Gastrocnemius medialis (tissue), 4 donors: ENCODE measurements at regions not wholly inside any gene's neighbourhood (a gene's known extent, or its start where the extent isn't known, plus 50 kb on each side); places are given as distances from the start of the nearest gene placed in this dataset.

ENCODE experiments used
- POLR2A ChIP-seq, 2 donors: fragments of 450-650 bp; IDR thresholded peaks; one replicate each; pipeline ENCODE4 v1.6.1; 2017; ENCODE audit warnings: antibody characterized with exemption in 2 of 2, mild to moderate bottlenecking in 2 of 2, moderate library complexity in 2 of 2
- TF ChIP-seq, protein P1 (sequence below), 5 experiments: fragments of 450-650 bp in 3 of 5; fragments of 200-600 bp in 2 of 5; sonication (generic) in 2 of 5; IDR thresholded peaks in 4 of 5; conservative IDR thresholded peaks in 1 of 5; 1 replicate in 4 of 5; 2 replicates in 1 of 5; pipeline ENCODE4 v1.5.1; 2016 to 2019; ENCODE audit warnings: antibody characterized with exemption in 5 of 5, mild to moderate bottlenecking in 3 of 5, moderate library complexity in 3 of 5

DNA sequence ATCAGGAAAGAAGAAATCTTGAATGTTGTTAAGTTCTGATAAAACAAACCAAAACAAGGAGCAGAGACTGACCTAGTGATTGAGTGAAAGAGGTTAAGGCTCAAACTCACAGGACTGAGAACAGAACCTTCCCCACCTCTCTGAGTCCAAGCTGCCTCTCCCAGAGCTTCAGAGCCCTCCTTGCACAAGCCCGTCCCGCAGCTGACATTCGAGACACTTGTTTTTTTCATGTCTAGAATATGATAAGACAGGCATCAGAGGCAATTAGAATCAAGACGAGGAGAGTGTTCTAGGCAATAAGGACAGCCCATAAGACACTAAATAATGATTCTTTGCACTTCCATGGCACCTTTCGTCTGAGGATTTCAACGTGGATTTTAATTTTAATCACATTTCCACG lies 140.6 kb downstream of the PXDC1 start:
- TF ChIP-seq, protein P1, sequence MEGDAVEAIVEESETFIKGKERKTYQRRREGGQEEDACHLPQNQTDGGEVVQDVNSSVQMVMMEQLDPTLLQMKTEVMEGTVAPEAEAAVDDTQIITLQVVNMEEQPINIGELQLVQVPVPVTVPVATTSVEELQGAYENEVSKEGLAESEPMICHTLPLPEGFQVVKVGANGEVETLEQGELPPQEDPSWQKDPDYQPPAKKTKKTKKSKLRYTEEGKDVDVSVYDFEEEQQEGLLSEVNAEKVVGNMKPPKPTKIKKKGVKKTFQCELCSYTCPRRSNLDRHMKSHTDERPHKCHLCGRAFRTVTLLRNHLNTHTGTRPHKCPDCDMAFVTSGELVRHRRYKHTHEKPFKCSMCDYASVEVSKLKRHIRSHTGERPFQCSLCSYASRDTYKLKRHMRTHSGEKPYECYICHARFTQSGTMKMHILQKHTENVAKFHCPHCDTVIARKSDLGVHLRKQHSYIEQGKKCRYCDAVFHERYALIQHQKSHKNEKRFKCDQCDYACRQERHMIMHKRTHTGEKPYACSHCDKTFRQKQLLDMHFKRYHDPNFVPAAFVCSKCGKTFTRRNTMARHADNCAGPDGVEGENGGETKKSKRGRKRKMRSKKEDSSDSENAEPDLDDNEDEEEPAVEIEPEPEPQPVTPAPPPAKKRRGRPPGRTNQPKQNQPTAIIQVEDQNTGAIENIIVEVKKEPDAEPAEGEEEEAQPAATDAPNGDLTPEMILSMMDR (IDR thresholded peaks at IDR 0.05 in 4 of 5, conservative IDR thresholded peaks at IDR 0.05 in 1 of 5), result no peak
- TF ChIP-seq POLR2A (IDR thresholded peaks at IDR 0.05), result no peak
